ENCODE measurements at regions not wholly inside any gene's neighbourhood (a gene's known extent, or its start where the extent isn't known, plus 50 kb on each side); places are given as distances from the start of the nearest gene placed in this dataset.
A peak's percentile ranks its signal among the peaks of the same experiment; 100 is the strongest.

- no peaks in the 10 kb centered on the region for H3K27me3 Mint-ChIP-seq (ENCODE audit: unreplicated experiment)
- no peak overlapping the region for H3K27ac Mint-ChIP-seq (ENCODE audit: unreplicated experiment)
- H3K4me1 Mint-ChIP-seq (ENCODE audit: low read depth, unreplicated experiment), result peaks cover 9% of the 10 kb centered on the region
- peaks cover 2% of the 10 kb centered on the region for H3K9me3 Mint-ChIP-seq (ENCODE audit: low read depth, unreplicated experiment)
- no peak for DNase-seq
- TF ChIP-seq CTCF (IDR thresholded peaks at IDR 0.05; ENCODE audit: unreplicated experiment), result no peak
- BruUV-seq (replicated peaks), result no TSS peak
- H3K36me3 Mint-ChIP-seq (ENCODE audit: insufficient read depth, unreplicated experiment), result no peaks in the 10 kb centered on the region
- H3K4me3 Mint-ChIP-seq (ENCODE audit: low read depth, unreplicated experiment), result no peak overlapping the region
- CTCF ChIA-PET, result interaction anchor here (0.8 kb wide), 1 partner anchor 11 kb away, joined by 3 read pairs; no protein-coding TSS in a partner anchor
- intact Hi-C loops (cut with micrococcal nuclease; ENCODE audit: unreplicated experiment), result no loop called here
Observed at GRCh38 chr12:59182658-59183455, 262.6 kb upstream of the LRIG3 start.

DNA sequence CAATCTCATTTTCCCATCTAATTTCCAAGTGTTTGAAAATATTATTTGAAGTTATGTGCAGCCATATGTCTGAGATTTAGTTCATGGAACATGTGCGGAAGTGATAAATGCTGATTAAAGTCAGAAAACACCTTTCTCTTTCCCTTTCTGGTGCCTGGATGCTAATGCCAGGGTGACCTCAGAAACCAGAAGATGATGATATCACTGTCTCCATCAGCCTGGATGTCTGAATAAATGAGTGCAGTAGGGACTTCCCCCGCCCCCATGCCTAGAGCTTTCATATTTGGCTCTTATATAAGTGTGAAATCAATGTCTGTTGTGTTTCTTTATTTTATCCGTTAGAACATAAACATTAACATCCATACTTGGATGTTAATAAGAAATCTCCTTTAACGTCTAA lies 261.9 kb upstream of the LRIG3 start:
- Mint-ChIP-seq H3K4me1 (ENCODE audit: low read depth, unreplicated experiment) (peaks cover 9% of the 10 kb centered on the region), H3K4me3 (ENCODE audit: low read depth, unreplicated experiment) (no peak overlapping the region), H3K27ac (ENCODE audit: unreplicated experiment) (no peak overlapping the region), H3K9me3 (ENCODE audit: low read depth, unreplicated experiment) (peaks cover 4% of the 10 kb centered on the region), H3K27me3 (ENCODE audit: unreplicated experiment) (no peaks in the 10 kb centered on the region), H3K36me3 (ENCODE audit: insufficient read depth, unreplicated experiment) (no peaks in the 10 kb centered on the region)
- BruUV-seq (replicated peaks), result no TSS peak
- CTCF ChIA-PET, result interaction anchor here (0.8 kb wide), 1 partner anchor 10 kb away, joined by 3 read pairs; no protein-coding TSS in a partner anchor
- intact Hi-C loops (cut with micrococcal nuclease; ENCODE audit: unreplicated experiment), result no loop called here
- no peak for DNase-seq
- no peak for TF ChIP-seq CTCF (IDR thresholded peaks at IDR 0.05; ENCODE audit: unreplicated experiment)

- Mint-ChIP-seq H3K4me3 (ENCODE audit: low read depth, unreplicated experiment) (no peak overlapping the region), H3K36me3 (ENCODE audit: insufficient read depth, unreplicated experiment) (no peaks in the 10 kb centered on the region), H3K27me3 (ENCODE audit: unreplicated experiment) (no peaks in the 10 kb centered on the region), H3K9me3 (ENCODE audit: low read depth, unreplicated experiment) (peaks cover 5% of the 10 kb centered on the region), H3K27ac (ENCODE audit: unreplicated experiment) (no peak overlapping the region), H3K4me1 (ENCODE audit: low read depth, unreplicated experiment) (peaks cover 9% of the 10 kb centered on the region)
- intact Hi-C loops (cut with micrococcal nuclease; ENCODE audit: unreplicated experiment), result no loop called here
- CTCF ChIA-PET, result interaction anchor here (0.6 kb wide), 2 partner anchors 100 to 223 kb away, joined by 3 to 6 read pairs; no protein-coding TSS in a partner anchor
- DNase-seq, result no peak
- BruUV-seq (replicated peaks), result no TSS peak
- TF ChIP-seq CTCF (IDR thresholded peaks at IDR 0.05; ENCODE audit: unreplicated experiment), result no peak
Observed at GRCh38 chr12:59181196-59181777, 261.0 kb upstream of the LRIG3 start.

- no peak for DNase-seq
- Mint-ChIP-seq H3K27me3 (ENCODE audit: unreplicated experiment) (no peaks in the 10 kb centered on the region), H3K4me3 (ENCODE audit: low read depth, unreplicated experiment) (no peak overlapping the region), H3K27ac (ENCODE audit: unreplicated experiment) (peak overlapping the region; percentile 13), H3K36me3 (ENCODE audit: insufficient read depth, unreplicated experiment) (no peaks in the 10 kb centered on the region), H3K4me1 (ENCODE audit: low read depth, unreplicated experiment) (peaks cover 9% of the 10 kb centered on the region), H3K9me3 (ENCODE audit: low read depth, unreplicated experiment) (peaks cover 5% of the 10 kb centered on the region)
- no peak for TF ChIP-seq CTCF (IDR thresholded peaks at IDR 0.05; ENCODE audit: unreplicated experiment)
- BruUV-seq (replicated peaks), result no TSS peak
- intact Hi-C loops (cut with micrococcal nuclease; ENCODE audit: unreplicated experiment), result no loop called here
- CTCF ChIA-PET, result interaction anchor here (0.6 kb wide), 1 partner anchor 10 kb away, joined by 3 read pairs; no protein-coding TSS in a partner anchor
Observed at GRCh38 chr12:59179231-59179630, 258.9 kb upstream of the LRIG3 start.

Data from Calu3 (cell line).